T-cell (primary cell): ENCODE measurements at regions not wholly inside any gene's neighbourhood (a gene's known extent, or its start where the extent isn't known, plus 50 kb on each side); places are given as distances from the start of the nearest gene placed in this dataset.

Source experiments
- ATAC-seq, 4 experiments: fragments of 200-7000 bp in 3 of 4; fragments of 150-1000 bp in 1 of 4; cut with Tn5 transposase; replicated peaks in 1 of 4; 1 replicate in 3 of 4; 2 replicates in 1 of 4; pipeline ENCODE4 v1.10.0; 2021; ENCODE audit warnings: moderate library complexity in 3 of 4, mild to moderate bottlenecking in 2 of 4, moderate number of reproducible peaks in 1 of 4
- CTCF ChIA-PET, 2 donors: fragments of 300-600 bp; sonication (Branson Sonifier 250); formaldehyde crosslinking; loops; one replicate each; lab custom pipeline; 2022; ENCODE audit warnings: antibody characterized with exemption in 2 of 2; lab: Charles Lee
- POLR2A ChIA-PET, 2 donors: fragments of 300-600 bp; sonication (Branson Sonifier 250); formaldehyde crosslinking; loops; one replicate each; lab custom pipeline; 2022; ENCODE audit warnings: antibody characterized with exemption in 2 of 2; lab: Charles Lee
- DNase-seq, 35 experiments: peaks; one replicate each; pipeline versions ENCODE4 v3.0.0 to v3.0.0-alpha.2; 2013 to 2023
- H3K27ac ChIP-seq: one replicate; pipeline ENCODE4 v1.5.1; 2013; ENCODE audit warnings: low read length
- H3K27me3 ChIP-seq, 2 experiments: replicated peaks in 1 of 2; 1 replicate in 1 of 2; 2 replicates in 1 of 2; pipeline versions ENCODE4 v1.6.1 to v1.7.0; 2013; ENCODE audit warnings: low read length in 1 of 2, mixed read lengths in 1 of 2; ENCODE audit not compliant: control insufficient read depth in 2 of 2, insufficient read depth in 2 of 2; ENCODE audit errors: extremely low read depth in 1 of 2
- H3K36me3 ChIP-seq, 2 donors: 1 replicate in 1 of 2; 2 replicates in 1 of 2; pipeline versions ENCODE4 v1.6.1 to v1.7.0; 2013; ENCODE audit warnings: low read length in 1 of 2; ENCODE audit not compliant: control insufficient read depth in 2 of 2, insufficient read depth in 1 of 2; ENCODE audit errors: extremely low read depth in 1 of 2
- H3K4me1 ChIP-seq, 2 experiments: 1 replicate in 1 of 2; 2 replicates in 1 of 2; pipeline versions ENCODE4 v1.6.1 to v1.7.0; 2013; ENCODE audit warnings: low read length in 2 of 2, mixed read lengths in 1 of 2; ENCODE audit not compliant: insufficient read depth in 2 of 2, control insufficient read depth in 1 of 2; ENCODE audit errors: extremely low read depth in 1 of 2
- H3K4me3 ChIP-seq, 2 donors: 1 replicate in 1 of 2; 2 replicates in 1 of 2; pipeline versions ENCODE4 v1.5.1 to v1.7.0; 2013; ENCODE audit warnings: mild to moderate bottlenecking in 2 of 2, low read length in 1 of 2, moderate library complexity in 1 of 2; ENCODE audit not compliant: control insufficient read depth in 1 of 2; ENCODE audit errors: extremely low read depth in 1 of 2
- H3K9me3 ChIP-seq: 2 replicates; pipeline ENCODE4 v1.7.0; 2013
- H3K27ac Mint-ChIP-seq, 2 donors: one replicate each; pipeline ENCODE4 v1.8.0; 2020 to 2021; ENCODE audit warnings: mild to moderate bottlenecking in 2 of 2, mixed read lengths in 2 of 2
- H3K27me3 Mint-ChIP-seq, 2 donors: one replicate each; pipeline ENCODE4 v1.8.0; 2021 to 2022; ENCODE audit warnings: mixed read lengths in 2 of 2
- H3K36me3 Mint-ChIP-seq: one replicate; pipeline ENCODE4 v1.8.0; 2021; ENCODE audit warnings: mixed read lengths
- H3K4me1 Mint-ChIP-seq, 3 donors: one replicate each; pipeline ENCODE4 v1.8.0; 2020 to 2022; ENCODE audit warnings: mixed read lengths in 3 of 3, mild to moderate bottlenecking in 1 of 3
- H3K4me3 Mint-ChIP-seq, 3 donors: one replicate each; pipeline ENCODE4 v1.8.0; 2020 to 2022; ENCODE audit warnings: mild to moderate bottlenecking in 3 of 3, mixed read lengths in 3 of 3, moderate library complexity in 3 of 3
- H3K9me3 Mint-ChIP-seq, 3 donors: one replicate each; pipeline ENCODE4 v1.8.0; 2020 to 2022; ENCODE audit warnings: mixed read lengths in 3 of 3
- WGBS: methylation state at CpG from one replicate; pipeline ENCODE4 v1.1.5; 2013; ENCODE audit warnings: missing lambda C conversion rate; ENCODE audit not compliant: insufficient coverage; 5-methylcytosine and 5-hydroxymethylcytosine counted together

DNA sequence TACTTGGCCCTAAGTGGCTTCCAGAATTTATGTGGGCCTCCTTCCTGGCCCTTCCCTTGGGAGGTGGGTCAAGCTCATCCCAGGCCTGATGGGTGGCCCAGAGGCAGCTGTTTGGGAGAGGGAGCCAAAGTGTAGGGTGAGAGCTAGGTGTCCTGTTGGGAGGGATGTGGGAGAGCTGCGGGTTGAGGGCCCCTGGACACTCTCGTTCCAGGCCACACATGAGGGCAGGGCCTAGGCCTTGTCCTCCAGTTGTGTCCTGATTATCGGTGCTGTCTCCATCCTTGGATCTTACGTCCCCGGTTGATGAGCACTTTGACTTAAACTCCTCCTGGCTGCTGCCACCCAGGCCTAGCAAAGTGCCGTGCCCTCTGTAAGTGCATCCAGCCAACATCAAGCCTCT lies 177.5 kb upstream of the VASH1 start:
- no peaks in the 10 kb centered on the region for H3K36me3 ChIP-seq
- H3K27ac ChIP-seq: no peak overlapping the region
- WGBS: 92% methylated on average over 4 of the region's 6 CpGs
- Mint-ChIP-seq H3K27ac (no peak overlapping the region), H3K9me3 (no peaks in the 10 kb centered on the region), H3K4me1 (no peaks in the 10 kb centered on the region), H3K27me3 (peaks cover 1 to 12% of the 10 kb centered on the region in 2 donors), H3K36me3 (no peaks in the 10 kb centered on the region), H3K4me3 (no peak overlapping the region)
- ATAC-seq (no peak), DNase-seq (no peak)
- POLR2A ChIA-PET: no interaction called here
- peaks cover 0 to 17% of the 10 kb centered on the region in 2 experiments for H3K27me3 ChIP-seq
- H3K9me3 ChIP-seq: no peaks in the 10 kb centered on the region
- CTCF ChIA-PET: no interaction called here
- no peak overlapping the region for H3K4me3 ChIP-seq
- H3K4me1 ChIP-seq: no peaks in the 10 kb centered on the region

DNA sequence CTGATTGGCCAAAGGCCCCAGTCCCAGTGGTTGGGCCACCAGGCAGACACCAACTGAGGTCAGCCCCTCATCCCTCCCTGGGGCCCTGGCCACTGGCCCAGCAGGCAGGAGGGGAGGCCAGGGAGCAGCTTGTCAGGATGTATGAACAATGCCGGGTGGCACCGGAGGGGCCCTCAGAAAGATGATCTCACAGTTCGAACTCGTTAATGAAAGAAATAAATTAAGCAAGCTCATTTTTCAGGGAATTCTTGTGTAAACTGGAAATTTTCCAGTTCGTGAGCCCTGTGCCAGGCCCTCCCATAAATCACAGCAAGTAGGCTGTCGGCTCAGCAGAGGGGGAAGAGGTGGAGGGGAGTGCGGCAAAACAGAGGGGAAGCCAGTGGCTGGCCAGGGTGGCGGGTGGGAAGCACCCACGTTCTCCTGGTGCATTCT lies 177.0 kb upstream of the VASH1 start:
- Mint-ChIP-seq H3K9me3 (no peaks in the 10 kb centered on the region), H3K27ac (no peak overlapping the region), H3K4me1 (no peaks in the 10 kb centered on the region), H3K4me3 (no peak overlapping the region), H3K36me3 (no peaks in the 10 kb centered on the region), H3K27me3 (peaks cover 1 to 12% of the 10 kb centered on the region in 2 donors)
- H3K4me3 ChIP-seq: no peak overlapping the region
- DNase-seq (no peak), ATAC-seq (no peak)
- no peaks in the 10 kb centered on the region for H3K4me1 ChIP-seq
- H3K36me3 ChIP-seq: no peaks in the 10 kb centered on the region
- ChIA-PET CTCF (interaction anchor here in 1 of 2 donors (0.5 kb wide), 1 partner anchor 537 kb away, joined by 4 read pairs; no protein-coding TSS in a partner anchor), POLR2A (no interaction called here)
- WGBS: 60% methylated on average over 3 of the region's 9 CpGs
- H3K9me3 ChIP-seq: no peaks in the 10 kb centered on the region
- H3K27ac ChIP-seq: no peak overlapping the region
- H3K27me3 ChIP-seq: peaks cover 0 to 17% of the 10 kb centered on the region in 2 experiments

DNA sequence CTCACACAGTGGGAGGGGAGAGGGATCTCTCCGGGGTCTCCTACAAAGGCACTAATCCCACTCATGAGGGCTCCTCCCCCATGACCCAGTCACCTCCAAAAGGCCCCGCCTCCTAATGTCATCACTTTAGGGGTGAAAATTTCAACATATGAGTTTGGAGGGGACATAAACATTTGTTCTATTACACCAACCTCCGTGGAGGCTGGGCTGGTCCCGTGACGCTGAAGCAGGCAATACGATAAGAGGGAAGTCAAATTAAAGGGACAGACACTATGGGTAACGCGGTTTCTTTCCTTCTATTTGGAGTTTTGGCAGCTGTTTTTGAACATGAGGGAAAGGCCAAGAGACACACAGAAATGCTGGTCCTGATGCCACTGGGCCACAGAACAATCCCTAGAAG lies 175.7 kb upstream of the VASH1 start:
- Histone ChIP-seq H3K36me3 (no peaks in the 10 kb centered on the region), H3K4me3 (no peak overlapping the region), H3K27ac (no peak overlapping the region), H3K27me3 (peaks cover 0 to 21% of the 10 kb centered on the region in 2 experiments), H3K9me3 (no peaks in the 10 kb centered on the region), H3K4me1 (no peaks in the 10 kb centered on the region)
- H3K9me3 Mint-ChIP-seq: no peaks in the 10 kb centered on the region
- 80% methylated on average over 2 of the region's 8 CpGs for WGBS
- no peaks in the 10 kb centered on the region for H3K36me3 Mint-ChIP-seq
- ChIA-PET POLR2A (no interaction called here), CTCF (interaction anchor here in 1 of 2 donors (0.6 kb wide), 1 partner anchor 289 kb away, joined by 3 read pairs; no protein-coding TSS in a partner anchor)
- no peak for DNase-seq
- no peak overlapping the region for H3K27ac Mint-ChIP-seq
- H3K4me3 Mint-ChIP-seq: no peak overlapping the region
- peaks cover 1 to 12% of the 10 kb centered on the region in 2 donors for H3K27me3 Mint-ChIP-seq
- ATAC-seq: no peak
- no peaks in the 10 kb centered on the region for H3K4me1 Mint-ChIP-seq

DNA sequence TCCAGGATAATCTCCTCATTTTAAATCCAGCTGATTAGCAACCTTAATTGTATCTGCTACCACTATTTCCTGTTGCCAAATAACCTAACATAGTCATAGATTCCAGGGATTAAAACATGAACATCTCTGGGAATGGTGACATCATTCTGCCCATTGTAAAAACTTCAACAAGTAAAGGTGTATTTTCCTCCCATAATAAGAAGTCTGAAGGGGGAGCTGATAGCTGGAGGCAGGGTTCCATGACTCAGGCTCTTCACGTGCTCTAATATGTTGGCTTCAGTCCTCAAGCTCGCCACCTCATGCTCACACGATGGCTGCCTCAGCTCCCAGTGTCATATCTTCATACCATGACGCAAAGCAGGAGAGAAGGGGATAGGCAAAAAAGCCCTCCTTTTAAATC lies 172.0 kb upstream of the VASH1 start:
- no peaks in the 10 kb centered on the region for H3K4me1 Mint-ChIP-seq
- H3K4me1 ChIP-seq: no peaks in the 10 kb centered on the region
- WGBS: 100% methylated on average over 2 of the region's 4 CpGs
- peaks cover 16 to 20% of the 10 kb centered on the region in 2 donors for H3K27me3 Mint-ChIP-seq
- no peaks in the 10 kb centered on the region for H3K9me3 ChIP-seq
- H3K9me3 Mint-ChIP-seq: no peaks in the 10 kb centered on the region
- H3K27ac ChIP-seq: no peak overlapping the region
- ChIA-PET POLR2A (no interaction called here), CTCF (no interaction called here)
- no peak overlapping the region for H3K4me3 Mint-ChIP-seq
- peaks cover 0 to 29% of the 10 kb centered on the region in 2 experiments for H3K27me3 ChIP-seq
- H3K36me3 ChIP-seq: no peaks in the 10 kb centered on the region
- H3K4me3 ChIP-seq: no peak overlapping the region
- DNase-seq (no peak), ATAC-seq (no peak)
- H3K36me3 Mint-ChIP-seq: no peaks in the 10 kb centered on the region
- no peak overlapping the region for H3K27ac Mint-ChIP-seq

DNA sequence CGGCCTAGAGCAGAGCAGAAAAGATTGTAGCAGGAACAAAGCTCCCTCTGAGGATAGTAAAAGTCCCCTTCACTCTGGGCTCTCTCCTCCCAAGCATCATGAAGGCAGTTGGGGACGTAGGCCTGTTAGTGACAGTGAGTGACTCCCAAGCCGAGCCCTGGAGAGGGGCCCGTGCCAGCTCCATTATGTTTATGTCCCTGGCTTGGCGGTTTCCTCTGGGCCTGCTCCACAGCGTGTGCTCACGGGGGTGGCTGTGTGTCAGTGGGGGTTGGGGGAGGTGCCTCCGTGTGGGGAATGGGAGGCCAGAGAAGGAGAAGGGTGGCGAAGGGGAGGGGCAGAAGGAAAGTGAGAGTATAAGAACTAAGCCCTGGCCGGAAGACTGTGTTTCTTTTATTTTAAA lies 170.0 kb upstream of the VASH1 start:
- Histone ChIP-seq H3K9me3 (no peaks in the 10 kb centered on the region), H3K27me3 (peaks cover 0 to 25% of the 10 kb centered on the region in 2 experiments), H3K4me3 (no peak overlapping the region), H3K36me3 (no peaks in the 10 kb centered on the region), H3K27ac (no peak overlapping the region), H3K4me1 (no peaks in the 10 kb centered on the region)
- Mint-ChIP-seq H3K4me1 (no peaks in the 10 kb centered on the region), H3K9me3 (no peaks in the 10 kb centered on the region), H3K27ac (no peak overlapping the region), H3K4me3 (no peak overlapping the region), H3K36me3 (no peaks in the 10 kb centered on the region), H3K27me3 (peaks cover 14 to 21% of the 10 kb centered on the region in 2 donors)
- 48% methylated on average over 7 of the region's 10 CpGs for WGBS
- POLR2A ChIA-PET: no interaction called here
- CTCF ChIA-PET: no interaction called here
- DNase-seq (no peak), ATAC-seq (no peak)

DNA sequence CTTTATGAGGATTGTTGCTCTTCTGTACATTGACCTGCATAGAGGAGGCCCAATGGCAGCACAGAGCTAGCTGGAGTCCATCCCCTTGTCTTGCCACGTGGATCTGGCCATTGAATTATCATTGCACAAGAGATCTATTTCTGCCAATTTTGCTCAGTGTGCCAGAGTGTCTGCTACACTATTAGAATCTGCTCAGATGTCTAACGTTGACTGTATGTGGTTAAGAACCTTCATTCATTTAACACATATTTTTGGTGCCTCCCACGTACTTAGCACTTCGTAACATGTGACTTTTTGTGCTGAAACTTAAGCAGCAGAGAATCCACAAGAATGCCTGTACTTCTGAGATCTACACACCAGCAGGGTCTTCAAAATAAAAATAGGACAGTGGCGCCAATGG lies 166.0 kb upstream of the VASH1 start:
- CTCF ChIA-PET: no interaction called here
- Histone ChIP-seq H3K27ac (no peak overlapping the region), H3K36me3 (no peaks in the 10 kb centered on the region), H3K9me3 (no peaks in the 10 kb centered on the region), H3K27me3 (peaks cover 0 to 27% of the 10 kb centered on the region in 2 experiments), H3K4me3 (no peak overlapping the region), H3K4me1 (no peaks in the 10 kb centered on the region)
- WGBS: 38% methylated on average over 1 of the region's 5 CpGs
- no peaks in the 10 kb centered on the region for H3K4me1 Mint-ChIP-seq
- no peak overlapping the region for H3K4me3 Mint-ChIP-seq
- no peaks in the 10 kb centered on the region for H3K9me3 Mint-ChIP-seq
- H3K27ac Mint-ChIP-seq: no peak overlapping the region
- ATAC-seq: no peak
- H3K27me3 Mint-ChIP-seq: peaks cover 23 to 29% of the 10 kb centered on the region in 2 donors
- no peaks in the 10 kb centered on the region for H3K36me3 Mint-ChIP-seq
- POLR2A ChIA-PET: no interaction called here
- no peak for DNase-seq

DNA sequence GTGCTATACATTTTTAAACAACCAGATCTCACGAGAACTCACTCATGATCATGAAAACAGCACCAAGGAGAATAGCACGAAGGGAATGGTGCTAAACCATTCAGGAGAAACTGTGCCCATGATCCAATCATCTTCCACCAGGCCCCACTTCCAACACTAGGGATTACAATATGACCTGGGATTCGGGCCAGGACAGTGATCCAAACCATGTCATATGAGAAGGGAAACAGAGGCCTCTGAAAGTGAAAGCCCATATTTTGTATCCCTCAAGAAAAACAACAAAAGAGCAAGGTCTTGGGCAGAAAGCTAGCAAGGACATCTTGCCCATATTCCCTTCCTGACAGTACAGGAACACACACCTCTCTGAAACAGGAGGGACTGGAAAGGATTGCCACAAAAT lies 163.9 kb upstream of the VASH1 start:
- ChIA-PET CTCF (no interaction called here), POLR2A (no interaction called here)
- Histone ChIP-seq H3K27ac (no peak overlapping the region), H3K36me3 (no peaks in the 10 kb centered on the region), H3K27me3 (peaks cover 0 to 17% of the 10 kb centered on the region in 2 experiments), H3K9me3 (no peaks in the 10 kb centered on the region), H3K4me1 (no peaks in the 10 kb centered on the region), H3K4me3 (no peak overlapping the region)
- Mint-ChIP-seq H3K9me3 (peaks cover 0 to 4% (median 0%) of the 10 kb centered on the region in 3 donors), H3K27ac (no peak overlapping the region), H3K4me1 (no peaks in the 10 kb centered on the region), H3K36me3 (no peaks in the 10 kb centered on the region), H3K27me3 (peaks cover 17 to 19% of the 10 kb centered on the region in 2 donors), H3K4me3 (no peak overlapping the region)
- WGBS: 82% methylated on average over 2 of the region's 3 CpGs
- DNase-seq (no peak), ATAC-seq (no peak)
